ENCODE measurements at regions not wholly inside any gene's neighbourhood (a gene's known extent, or its start where the extent isn't known, plus 50 kb on each side); places are given as distances from the start of the nearest gene placed in this dataset.
"Not testable (repeated sequence)": the region's sequence is repeated elsewhere in the genome, so short reads cannot be mapped to it uniquely, and the experiment has no call there.

DNA sequence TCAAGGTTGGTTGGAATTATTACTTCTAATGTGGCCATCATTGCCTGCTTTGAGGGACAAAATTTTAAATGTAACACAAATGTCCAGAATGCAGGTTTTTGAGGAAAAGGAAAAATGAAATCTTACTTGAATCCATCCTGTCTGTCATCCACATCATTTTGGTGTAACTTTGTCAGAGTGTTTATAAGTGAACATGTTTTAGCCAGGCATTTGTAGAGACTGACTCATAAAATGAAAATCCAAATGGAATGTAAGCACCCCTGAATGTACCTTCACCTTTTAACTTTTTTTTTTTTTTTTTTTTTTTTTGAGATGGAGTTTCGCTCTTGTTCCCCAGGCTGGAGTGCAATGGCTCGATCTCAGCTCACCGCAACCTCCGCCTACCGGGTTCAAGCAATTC is 141.8 kb upstream of the BNIP2 start:
- DNase-seq (ENCODE audit: low read depth) = no peak

DNA sequence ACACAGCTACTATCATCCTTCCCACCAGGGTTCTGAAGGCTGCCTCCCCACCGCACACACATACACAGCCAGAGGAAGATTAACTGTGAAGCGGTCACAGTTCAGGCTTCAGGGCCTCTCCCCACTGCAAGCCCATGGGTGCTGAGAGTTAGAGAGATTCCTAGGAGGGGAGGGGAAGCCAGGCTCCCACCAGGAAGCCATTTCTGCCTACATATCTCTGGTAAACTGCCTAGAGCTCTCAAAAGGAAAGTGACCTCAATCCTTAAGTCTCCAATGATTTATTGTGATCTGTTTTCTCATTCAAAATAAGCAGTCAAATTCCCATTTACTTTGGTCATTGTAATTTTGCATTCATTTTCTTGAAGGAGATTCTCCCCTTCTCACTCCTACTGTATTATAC is 141.0 kb upstream of the BNIP2 start:
- DNase-seq (ENCODE audit: low read depth) = no peak

DNA sequence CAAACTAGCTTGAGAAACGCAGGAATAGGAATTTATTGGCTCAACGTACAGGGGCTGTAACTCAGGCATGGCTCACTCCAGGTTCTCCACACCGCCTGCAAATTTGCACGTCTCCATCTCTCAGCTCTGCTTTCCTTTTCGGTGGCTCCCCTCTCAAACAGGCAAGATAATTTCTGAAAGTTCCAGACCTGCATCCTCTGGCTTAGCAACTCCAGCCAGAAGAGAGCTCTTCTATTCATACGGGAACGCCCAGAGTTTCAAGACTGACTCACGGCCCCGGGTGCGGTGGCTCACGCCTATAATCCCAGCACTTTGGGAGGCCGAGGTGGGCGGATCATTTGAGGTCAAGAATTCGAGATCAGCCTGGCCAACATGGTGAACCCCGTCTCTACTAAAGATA is 139.7 kb upstream of the BNIP2 start:
- no peak for DNase-seq (ENCODE audit: low read depth)

DNA sequence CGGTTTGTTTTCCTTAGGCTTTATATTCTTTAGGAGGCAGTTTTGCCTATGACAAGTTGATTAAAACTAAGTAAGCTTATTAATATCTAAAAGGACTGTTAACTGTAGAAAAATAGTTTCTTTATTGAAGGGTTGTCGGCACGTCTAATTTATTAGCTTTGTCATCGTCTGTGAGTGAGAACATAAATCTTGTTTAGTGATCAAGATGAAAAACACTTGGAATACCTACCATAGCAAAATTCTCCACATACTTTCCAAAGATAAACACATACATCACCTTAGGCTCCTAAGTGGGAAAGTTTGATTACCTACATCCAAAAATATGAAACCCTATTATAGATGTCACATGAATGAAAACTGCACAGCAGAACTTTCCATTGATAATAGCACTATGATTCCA is 139.1 kb upstream of the BNIP2 start:
- no peak for DNase-seq (ENCODE audit: low read depth)

DNA sequence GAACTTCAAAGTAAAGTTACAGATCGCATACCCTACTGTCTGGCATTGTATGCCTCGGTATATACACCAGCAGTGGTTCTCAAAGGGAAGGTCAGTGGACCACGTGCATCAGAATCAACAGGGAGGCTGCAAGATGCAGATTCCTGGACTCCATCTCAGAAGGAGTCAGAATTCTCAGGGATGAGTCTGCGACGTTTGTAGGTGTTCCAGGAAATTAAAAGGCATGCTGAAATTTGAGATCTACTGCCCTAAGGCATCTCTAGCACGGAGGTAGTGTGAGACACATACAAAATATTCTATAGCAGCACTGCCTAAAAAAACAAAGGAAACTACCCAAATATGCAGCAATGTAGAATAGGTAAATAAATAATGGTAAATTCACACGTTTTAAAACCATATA is 136.8 kb upstream of the BNIP2 start:
- no peak for DNase-seq (ENCODE audit: low read depth)

DNA sequence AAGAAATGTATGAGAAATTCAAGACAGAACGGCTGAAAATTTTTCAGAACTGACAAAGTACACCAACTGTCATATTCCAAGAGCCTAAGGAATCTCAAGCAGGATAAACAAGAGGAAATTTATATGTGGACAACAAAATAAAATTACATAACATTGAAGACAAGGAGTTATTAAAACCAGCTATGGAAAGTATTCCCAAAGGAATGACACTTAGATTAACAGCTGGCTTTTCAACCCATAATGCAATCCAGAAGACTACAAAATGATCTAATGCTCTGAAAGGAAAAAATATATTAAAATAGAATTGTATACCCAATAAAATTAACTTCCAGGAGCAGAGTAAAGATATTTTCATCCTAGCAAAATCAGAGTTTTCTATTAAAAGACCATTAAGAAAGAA is 132.2 kb upstream of the BNIP2 start:
- DNase-seq (ENCODE audit: low read depth) = no peak

DNA sequence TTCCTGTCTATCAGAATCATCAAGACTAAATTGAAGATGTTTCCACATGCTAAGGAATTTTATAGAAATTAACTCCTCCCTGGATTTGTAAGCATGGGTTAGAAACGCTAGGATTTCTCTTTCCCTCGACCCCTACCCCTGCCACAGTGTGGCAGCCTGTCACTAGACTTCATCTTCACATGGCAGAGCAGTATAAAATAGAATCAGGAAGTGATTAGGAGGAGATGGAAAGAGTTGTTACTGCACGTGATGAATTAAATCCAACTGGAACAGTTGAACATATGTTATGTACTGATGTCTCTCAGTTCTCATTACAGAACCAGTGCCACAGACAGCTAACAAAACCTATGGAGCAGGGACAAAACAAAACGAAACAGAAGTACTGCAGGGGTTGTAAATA is 130.0 kb upstream of the BNIP2 start:
- no peak for DNase-seq (ENCODE audit: low read depth)

DNA sequence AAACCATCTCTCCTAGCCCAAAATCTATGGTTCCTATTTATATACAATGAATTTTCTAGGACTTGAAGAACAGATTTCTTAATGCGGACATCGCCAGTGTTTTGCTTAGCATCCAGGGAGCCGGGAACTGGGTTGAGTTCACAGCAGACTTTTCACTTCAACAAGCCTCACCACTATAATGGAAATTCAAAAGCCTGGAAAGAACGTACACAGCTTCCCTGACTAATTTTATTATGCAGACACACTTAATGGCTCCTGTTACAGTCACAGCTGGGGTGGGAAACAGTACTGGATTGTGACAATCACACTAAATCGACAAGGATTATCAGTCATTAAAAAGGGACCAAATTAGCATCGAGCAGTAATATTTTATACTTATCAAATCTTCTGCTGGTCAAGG is 129.2 kb upstream of the BNIP2 start:
- no peak for DNase-seq (ENCODE audit: low read depth)

DNA sequence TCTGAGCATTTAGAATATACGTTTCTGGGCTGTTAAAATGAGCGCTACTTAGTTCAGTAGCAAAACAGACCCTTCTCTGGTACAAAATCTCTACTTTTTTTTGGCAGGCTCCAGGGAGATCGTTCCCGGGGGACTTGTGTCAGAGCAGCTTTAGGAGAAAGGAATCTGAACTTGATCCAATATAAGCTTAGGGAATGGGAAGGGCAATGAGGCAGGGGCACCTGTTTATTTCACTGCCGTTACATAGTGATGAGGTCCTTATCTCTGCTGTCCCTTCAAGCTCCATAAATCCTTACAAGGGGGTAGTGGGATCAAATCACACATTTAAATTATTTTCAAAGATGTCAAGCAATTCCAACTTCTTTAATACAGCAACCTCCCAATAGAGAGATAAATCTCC is 128.7 kb upstream of the BNIP2 start:
- DNase-seq (ENCODE audit: low read depth) = no peak

DNA sequence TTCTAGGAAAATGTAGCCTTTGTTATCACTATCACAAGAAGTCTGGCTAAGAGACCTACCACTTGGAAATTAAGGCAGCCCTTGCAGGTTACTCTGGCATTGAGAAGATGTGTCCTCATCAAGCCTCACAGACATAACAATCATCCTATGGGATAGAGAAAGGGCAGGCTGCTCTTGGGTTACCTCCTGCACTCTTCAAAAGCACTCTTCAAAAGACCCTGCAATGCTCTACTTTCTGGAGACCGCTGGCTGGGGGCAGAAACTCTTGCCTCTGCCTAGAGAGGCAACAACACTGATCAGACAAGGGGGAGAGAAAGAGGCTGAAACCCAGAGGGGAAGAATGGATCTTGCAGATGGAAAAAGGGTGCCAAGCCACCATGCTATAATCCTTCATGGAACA is 127.9 kb upstream of the BNIP2 start:
- DNase-seq (ENCODE audit: low read depth) = no peak

DNA sequence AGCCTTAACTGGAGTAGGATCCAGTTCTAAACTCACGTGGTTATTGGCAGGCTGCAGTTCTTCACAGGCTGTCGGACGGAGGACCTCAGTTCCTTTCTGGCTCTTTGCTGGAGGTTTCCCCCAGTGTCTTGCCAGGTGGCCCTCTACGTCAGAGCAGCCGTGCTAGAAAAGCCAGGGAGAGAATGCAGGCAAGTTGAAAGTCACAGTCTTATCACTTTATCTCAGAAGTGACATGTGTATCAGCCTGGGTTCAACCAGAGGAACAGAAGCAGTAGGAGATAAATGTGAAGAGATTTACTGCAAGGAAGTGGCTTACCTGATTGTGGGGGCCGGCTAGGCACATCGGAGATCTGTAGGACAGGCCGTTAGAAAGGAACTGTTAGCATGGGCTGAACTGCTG is 125.3 kb upstream of the BNIP2 start:
- no peak for DNase-seq (ENCODE audit: low read depth)

DNA sequence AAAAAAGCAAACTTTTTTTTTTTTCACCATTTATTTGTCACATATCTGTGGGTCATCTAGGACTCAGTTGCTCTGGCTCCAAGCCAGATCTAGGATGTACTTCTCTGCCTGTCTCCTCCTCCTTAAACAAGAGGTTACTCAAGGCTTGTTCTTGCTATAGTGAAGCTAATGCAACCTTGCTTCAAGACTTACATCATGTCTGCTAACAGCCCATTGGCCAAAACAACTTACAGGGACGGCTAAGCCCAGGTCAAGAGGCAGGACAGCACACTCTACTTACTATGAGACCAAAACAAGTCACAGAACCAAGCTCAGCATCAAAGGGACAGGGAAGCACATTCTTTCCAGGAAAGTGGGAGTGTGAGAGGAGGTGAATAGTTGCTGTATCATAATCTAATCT is 123.8 kb upstream of the BNIP2 start:
- DNase-seq (ENCODE audit: low read depth) = no peak

DNA sequence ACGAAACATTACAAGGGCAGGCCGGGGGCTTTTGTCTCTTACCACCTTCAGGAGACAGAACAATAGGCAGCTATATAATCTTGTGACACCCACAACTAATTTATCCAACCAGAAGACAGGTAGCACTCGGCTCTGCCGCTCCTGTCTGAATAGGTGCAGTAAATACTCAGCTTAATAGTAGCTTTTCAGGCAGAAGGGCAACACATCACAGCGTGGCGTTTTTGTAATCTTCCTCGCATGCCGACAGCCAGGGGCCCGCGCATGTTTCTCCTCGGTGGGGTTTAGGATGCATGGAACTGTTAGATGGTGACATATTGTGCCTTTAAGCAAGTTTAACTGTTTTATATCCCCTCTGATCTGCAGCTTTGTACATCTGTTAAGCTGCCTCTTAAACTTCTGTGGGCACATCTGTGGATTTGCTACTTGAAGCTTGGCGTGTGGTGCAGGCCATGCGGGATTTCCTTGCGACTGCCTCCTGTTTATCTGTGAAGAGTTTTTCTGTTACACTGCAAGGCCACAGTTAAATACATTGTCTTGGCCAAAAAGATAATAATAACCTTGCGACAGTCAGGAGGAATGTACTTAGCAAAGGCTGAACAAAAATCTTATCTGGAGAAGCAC is 123.2 kb upstream of the BNIP2 start:
- no peak for DNase-seq (ENCODE audit: low read depth)

DNA sequence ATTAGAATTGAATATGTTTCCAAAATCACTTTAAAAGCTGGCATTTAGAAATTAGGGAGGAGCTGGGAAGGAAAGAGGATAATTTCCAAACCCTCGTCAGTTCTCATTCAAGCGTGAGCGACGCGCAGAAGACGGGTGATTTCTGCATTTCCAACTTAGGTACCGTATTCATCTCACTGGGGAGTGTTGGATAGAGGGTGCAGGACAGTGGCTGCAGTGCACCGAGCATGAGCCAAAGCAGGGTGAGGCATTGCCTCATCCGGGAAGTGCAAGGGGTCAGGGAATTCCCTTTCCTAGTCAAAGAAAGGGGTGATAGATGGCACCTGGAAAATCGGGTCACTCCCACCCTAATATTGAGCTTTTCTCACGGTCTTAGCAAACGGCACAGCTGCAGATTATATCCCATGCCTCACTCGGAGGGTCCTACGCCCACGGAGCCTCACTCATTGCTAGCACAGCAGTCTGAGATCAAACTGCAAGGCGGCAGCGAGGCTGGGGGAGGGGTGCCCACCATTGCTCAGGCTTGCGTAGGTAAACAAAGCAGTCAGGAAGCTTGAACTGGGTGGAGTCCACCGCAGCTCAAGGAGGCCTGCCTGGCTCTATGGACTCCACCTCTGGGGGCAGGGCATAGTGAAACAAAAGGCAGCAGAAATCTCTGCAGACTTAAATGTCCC is 114.3 kb upstream of the BNIP2 start:
- peak; percentile 17 for DNase-seq (ENCODE audit: low read depth)

DNA sequence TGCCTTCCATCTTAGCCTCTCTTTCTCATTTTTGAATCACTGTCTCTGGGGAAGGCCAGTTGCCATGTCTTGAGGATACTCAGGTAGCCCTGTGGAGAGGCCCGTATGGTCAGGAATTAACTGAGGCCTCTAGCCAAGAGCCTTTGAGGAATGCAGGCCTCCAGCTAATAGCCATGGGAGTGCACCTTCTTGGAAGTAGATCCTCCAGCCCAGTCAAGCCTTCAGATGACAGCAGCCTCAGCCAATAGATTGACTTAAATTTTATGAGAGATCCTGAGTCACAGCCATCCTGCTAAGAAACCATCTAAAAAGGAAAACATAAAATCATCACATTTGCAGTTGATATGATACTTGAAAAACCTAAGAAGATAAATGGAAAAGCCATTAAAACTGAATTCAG is 112.5 kb upstream of the BNIP2 start:
- no peak for DNase-seq (ENCODE audit: low read depth)

DNA sequence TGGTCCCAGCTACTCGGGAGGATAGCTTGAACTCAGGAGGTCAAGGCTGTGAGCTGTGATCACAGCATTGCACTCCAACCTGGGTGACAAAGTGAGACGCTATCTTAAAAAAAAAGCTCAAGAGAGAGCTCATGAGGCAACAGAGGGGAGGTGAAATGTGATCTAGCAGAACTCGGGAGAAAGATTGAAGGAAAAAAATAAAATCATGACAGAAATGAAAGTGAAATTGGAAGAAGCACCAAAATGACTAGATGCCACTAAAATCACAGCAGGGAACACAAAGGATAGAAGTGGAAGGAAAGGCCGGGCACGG is 109.4 kb upstream of the BNIP2 start:
- no peak for DNase-seq (ENCODE audit: low read depth)

DNA sequence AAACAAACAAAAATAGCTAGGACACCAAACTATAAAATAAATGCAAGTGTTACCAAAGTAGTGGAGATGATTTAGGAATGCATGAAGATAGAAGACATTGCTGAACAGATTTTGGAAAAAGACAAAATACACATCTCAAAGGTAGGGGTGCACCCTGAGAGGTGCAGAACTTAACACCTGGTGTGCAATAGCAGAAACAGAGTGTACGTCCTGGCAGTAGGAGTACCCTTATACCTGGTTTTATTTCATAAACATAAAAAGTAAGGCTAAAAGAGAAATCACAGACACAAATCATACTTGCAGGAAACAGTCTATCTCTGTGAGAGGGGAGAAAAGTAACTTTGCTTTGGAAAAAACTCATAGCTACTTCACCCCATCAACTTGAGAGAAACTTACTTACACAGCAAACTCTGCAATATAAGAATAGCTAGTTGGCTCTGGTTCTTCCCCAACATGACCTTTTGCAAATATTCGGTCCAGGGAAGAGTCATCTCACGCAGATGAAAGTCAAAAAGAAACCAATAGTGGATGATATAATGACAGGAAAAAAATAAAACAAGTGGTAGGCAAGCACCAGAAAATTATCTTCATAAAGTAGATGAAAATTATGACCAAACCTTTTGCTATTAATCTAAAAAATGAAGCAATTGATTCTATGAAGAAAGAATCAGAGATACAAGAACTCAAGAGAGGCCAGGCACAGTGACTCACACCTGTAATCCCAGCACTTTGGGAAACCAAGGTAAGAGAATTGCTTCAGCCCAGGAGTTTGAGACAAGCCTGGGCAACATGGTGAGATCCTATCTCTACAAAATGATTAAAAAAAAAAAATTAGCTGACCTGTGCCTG is 108.9 kb upstream of the BNIP2 start:
- DNase-seq (ENCODE audit: low read depth) = no peak

DNA sequence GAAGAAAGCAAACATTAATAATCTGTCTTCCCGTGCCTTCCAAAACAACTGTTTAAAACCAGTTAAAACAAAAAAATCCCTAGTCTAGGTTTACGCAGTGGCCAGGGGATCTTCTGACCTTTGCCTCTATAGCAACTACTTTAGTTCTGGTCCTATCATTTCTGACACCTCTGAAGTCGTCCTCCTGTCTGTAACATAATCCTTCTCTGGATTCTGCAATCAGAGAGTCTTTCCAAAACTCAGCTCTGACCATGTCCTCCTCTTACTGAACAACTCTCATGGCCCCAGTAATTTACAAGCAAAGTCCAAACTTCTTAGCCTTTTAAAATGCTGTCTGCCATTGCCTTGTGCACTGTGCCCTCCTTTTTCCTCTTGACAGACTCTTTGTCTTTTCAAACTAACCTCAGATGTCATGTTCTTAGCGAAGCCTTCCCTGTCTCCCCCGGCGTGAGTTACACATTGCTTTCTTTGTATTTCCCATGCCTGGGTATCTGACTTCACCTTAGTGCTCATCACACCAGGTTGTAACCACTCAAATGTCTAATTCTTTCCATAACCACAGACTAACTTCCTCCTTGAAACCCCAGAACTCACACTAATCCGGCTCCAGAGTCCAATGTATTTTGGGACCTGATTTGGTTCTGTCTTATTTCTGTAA is 105.2 kb upstream of the BNIP2 start:
- DNase-seq (ENCODE audit: low read depth) = no peak

DNA sequence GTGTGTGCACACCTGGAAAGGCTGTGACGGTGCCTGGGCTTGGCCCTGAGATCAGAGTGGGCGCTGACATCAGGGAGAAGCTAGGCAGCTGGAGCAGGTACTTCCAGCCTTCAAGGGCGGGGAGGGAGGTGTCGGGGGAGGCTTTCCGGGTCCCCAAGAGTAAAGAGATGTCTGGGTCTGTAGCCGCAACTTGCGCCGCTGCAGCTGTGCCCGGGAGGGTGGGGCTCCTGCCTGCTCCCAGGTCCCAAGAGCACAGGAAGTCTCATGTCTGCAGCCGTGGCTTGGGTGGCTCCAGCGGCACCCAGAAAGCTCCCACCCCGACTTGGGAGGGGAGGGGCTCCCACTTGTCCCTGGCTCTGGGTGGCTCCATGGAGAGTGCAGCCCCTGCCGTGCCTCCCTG is 103.2 kb upstream of the BNIP2 start:
- no peak for DNase-seq (ENCODE audit: low read depth)

DNA sequence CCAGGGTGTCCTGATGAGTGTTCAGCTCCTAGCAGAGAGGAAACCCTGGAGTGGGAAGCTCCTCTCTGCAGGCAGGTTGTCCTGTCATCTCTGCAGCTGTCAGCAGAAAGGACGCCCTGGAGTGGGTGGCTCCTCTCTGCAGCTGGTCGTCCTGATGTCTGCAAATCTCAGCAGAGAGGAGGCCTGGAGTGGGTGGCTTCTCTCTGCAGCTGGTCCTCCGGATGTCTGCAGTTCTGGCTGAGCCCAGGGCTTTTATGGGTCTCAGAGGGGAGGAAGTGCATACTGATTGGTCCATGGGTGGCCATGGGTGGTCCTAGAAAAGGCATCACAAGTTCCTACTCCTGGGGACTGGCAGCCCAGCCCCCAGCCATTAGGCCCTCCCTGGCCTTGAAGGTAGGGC is 102.6 kb upstream of the BNIP2 start:
- no peak for DNase-seq (ENCODE audit: low read depth)

DNA sequence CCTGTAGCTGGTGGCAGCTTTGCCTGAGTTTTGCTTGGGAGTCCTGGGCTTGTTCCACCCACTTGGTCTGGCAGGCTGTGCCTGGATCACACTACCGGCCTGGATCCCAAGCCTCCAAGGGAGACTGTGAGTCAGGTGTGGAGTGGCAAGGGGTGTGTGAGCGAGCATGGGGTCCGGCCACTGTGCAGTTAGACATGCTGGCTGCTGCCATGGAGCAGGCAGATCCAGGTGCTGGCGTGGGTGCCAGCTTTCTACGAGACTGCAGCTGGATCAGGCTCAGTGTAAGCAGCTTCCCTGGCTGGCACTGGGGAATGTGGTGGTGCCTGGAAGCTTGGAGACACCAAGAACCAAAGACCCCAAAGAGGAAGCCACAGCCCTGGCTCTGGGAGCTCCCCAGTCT is 102.0 kb upstream of the BNIP2 start:
- no peak for DNase-seq (ENCODE audit: low read depth)

DNA sequence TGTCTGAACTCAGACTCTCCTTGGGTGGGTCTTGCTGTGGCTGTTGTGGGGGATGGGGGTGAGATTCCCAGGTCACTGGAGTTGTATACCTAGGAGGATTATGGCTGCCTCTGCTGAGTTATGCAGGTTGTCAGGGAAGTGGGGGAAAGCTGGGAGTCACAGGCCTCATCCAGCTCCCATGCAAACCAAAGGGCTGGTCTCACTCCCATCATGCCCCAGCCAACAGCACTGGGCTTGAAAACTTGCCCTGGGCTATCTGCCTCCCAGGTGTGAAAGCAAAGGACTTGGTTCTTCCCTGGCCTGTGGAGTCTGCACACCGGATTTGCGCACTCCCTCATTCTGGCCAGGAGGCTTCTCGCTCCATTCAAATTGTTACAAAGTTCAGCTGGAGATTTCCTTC is 97.3 kb upstream of the BNIP2 start:
- DNase-seq (ENCODE audit: low read depth) = not testable (repeated sequence)

DNA sequence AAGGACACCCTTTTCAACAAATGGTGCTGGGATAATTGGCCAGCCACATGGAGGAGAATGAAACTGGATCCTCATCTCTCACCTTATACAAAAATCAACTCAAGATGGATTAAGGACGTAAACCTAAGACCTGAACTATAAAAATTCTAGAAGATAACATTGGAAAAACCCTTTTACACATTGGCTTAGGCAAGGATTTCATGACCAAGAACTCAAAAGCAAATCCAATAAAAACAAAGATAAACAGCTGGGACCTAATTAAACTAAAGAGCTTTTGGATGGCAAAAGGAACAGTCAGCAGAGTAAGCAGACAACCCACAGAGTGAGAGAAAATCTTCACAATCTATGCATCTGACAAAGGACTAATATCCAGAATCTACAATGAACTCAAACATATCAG is 96.9 kb upstream of the BNIP2 start:
- not testable (repeated sequence) for DNase-seq (ENCODE audit: low read depth)
